ENCODE measurements at regions not wholly inside any gene's neighbourhood (a gene's known extent, or its start where the extent isn't known, plus 50 kb on each side); places are given as distances from the start of the nearest gene placed in this dataset.

GRCh38 chr10:107814865-107815487, 650.5 kb upstream of the SORCS1 start:
- H3K27ac ChIP-seq (ENCODE audit: low read depth, low read length) = no peak overlapping the region
- no peaks in the 10 kb centered on the region for H3K36me3 ChIP-seq (ENCODE audit: insufficient read depth, low read length)
- no peak overlapping the region for H3K4me3 ChIP-seq (ENCODE audit: low read depth, low read length)
- no peaks in the 10 kb centered on the region for H3K4me1 ChIP-seq (ENCODE audit: control insufficient read depth, insufficient read depth, low read length, unreplicated experiment)
- no peaks in the 10 kb centered on the region for H3K27me3 ChIP-seq (ENCODE audit: insufficient read depth, low read length)
- H3K79me2 ChIP-seq (ENCODE audit: control insufficient read depth, insufficient read depth, low read length, unreplicated experiment) = no peaks in the 10 kb centered on the region
- no peak overlapping the region for H2AFZ ChIP-seq (ENCODE audit: low read length, unreplicated experiment)

DNA sequence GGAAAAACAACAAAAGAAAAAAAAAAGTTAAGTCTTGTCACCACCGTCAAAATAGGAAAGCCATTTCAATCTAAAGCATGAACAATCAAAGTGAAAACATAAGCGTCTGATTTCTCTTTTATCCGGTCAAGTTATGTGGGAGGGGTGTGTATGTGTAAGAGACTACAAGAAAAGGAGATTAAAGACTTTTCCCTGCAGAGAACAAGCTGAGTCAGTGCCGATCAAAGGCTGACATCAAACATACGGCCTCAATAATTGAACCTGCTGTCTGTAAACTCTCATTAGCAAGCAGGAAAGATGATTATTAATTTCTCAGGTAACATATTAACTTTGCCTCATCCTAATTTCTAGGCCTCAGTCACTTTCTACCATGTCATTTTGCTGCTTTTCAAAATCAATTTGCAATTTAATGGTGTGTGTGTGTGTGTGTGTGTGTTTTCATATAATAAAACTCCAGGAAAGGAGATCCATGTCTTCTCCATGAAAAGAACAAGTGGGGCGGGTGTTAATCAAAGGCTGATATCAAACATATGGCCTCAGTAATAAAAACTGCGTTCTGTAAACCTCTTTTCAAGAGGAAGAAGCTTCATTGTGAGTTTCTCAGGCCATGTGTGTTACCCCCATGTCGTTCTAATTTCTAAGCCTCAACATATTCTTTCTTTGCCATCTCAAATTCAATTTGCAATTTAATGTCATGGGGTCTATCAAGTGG, 649.1 kb upstream of the SORCS1 start:
- no peak overlapping the region for H3K4me3 ChIP-seq (ENCODE audit: low read depth, low read length)

GRCh38 chr10:107809889-107810288, 645.4 kb upstream of the SORCS1 start:
- no peak overlapping the region for H2AFZ ChIP-seq (ENCODE audit: low read length, unreplicated experiment)
- no peaks in the 10 kb centered on the region for H3K27me3 ChIP-seq (ENCODE audit: insufficient read depth, low read length)
- no peaks in the 10 kb centered on the region for H3K4me1 ChIP-seq (ENCODE audit: control insufficient read depth, insufficient read depth, low read length, unreplicated experiment)
- H3K27ac ChIP-seq (ENCODE audit: low read depth, low read length) = no peak overlapping the region
- no peak overlapping the region for H3K4me3 ChIP-seq (ENCODE audit: low read depth, low read length)
- no peaks in the 10 kb centered on the region for H3K79me2 ChIP-seq (ENCODE audit: control insufficient read depth, insufficient read depth, low read length, unreplicated experiment)
- no peaks in the 10 kb centered on the region for H3K36me3 ChIP-seq (ENCODE audit: insufficient read depth, low read length)

More for the DNA sequence above, 649.1 kb upstream of the SORCS1 start:
- no peaks in the 10 kb centered on the region for H3K36me3 ChIP-seq (ENCODE audit: insufficient read depth, low read length)
- H3K27ac ChIP-seq (ENCODE audit: low read depth, low read length) = no peak overlapping the region
- H3K79me2 ChIP-seq (ENCODE audit: control insufficient read depth, insufficient read depth, low read length, unreplicated experiment) = no peaks in the 10 kb centered on the region
- H2AFZ ChIP-seq (ENCODE audit: low read length, unreplicated experiment) = no peak overlapping the region
- H3K27me3 ChIP-seq (ENCODE audit: insufficient read depth, low read length) = no peaks in the 10 kb centered on the region
- no peaks in the 10 kb centered on the region for H3K4me1 ChIP-seq (ENCODE audit: control insufficient read depth, insufficient read depth, low read length, unreplicated experiment)

DNA sequence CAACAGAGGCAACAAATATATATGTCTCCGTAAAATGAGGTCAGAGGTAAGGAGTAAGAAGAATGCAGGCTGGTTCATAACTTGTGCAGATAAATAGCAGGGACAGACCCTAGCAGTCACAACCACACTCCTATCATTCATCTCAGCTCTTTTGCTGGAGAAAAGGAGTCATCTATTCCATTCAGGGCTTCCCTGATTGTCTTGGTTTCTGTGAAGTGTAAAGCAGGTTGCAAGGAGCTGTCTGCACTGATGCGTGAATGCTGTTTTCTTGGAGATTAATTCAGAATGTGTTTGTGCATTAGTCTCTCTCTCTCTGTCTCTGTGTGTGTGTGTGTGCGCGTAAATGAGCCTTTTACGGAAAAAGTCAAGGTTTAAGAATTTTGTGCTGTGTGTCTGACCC, 643.3 kb upstream of the SORCS1 start:
- Histone ChIP-seq H3K4me1 (ENCODE audit: control insufficient read depth, insufficient read depth, low read length, unreplicated experiment) (no peaks in the 10 kb centered on the region), H3K36me3 (ENCODE audit: insufficient read depth, low read length) (no peaks in the 10 kb centered on the region), H3K27ac (ENCODE audit: low read depth, low read length) (no peak overlapping the region), H3K4me3 (ENCODE audit: low read depth, low read length) (no peak overlapping the region), H3K27me3 (ENCODE audit: insufficient read depth, low read length) (no peaks in the 10 kb centered on the region), H2AFZ (ENCODE audit: low read length, unreplicated experiment) (no peak overlapping the region), H3K79me2 (ENCODE audit: control insufficient read depth, insufficient read depth, low read length, unreplicated experiment) (no peaks in the 10 kb centered on the region)

DNA sequence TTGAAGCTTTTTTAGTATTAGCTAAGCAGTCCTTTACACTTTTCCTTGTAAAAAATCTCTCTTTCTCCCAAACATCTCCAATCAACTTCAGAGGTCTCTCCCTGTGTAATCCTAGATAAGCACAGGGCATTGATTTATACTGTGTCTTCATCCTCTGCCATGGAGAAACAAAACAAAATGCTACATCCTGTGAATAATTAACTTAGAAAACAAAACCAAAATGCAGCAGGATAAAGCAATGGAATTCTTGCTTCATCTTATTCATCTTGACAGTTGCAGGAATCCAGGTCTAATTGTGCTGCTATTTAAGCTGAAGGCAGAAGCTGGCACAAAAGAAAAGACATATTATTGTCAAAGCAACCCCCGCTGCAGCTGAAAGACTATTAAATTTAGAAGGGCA, 641.5 kb upstream of the SORCS1 start:
- Histone ChIP-seq H3K4me3 (ENCODE audit: low read depth, low read length) (no peak overlapping the region), H3K79me2 (ENCODE audit: control insufficient read depth, insufficient read depth, low read length, unreplicated experiment) (no peaks in the 10 kb centered on the region), H3K27me3 (ENCODE audit: insufficient read depth, low read length) (no peaks in the 10 kb centered on the region), H3K27ac (ENCODE audit: low read depth, low read length) (no peak overlapping the region), H2AFZ (ENCODE audit: low read length, unreplicated experiment) (no peak overlapping the region), H3K4me1 (ENCODE audit: control insufficient read depth, insufficient read depth, low read length, unreplicated experiment) (no peaks in the 10 kb centered on the region), H3K36me3 (ENCODE audit: insufficient read depth, low read length) (no peaks in the 10 kb centered on the region)

GRCh38 chr10:107803546-107803945, 639.0 kb upstream of the SORCS1 start:
- Histone ChIP-seq H3K27ac (ENCODE audit: low read depth, low read length) (no peak overlapping the region), H3K36me3 (ENCODE audit: insufficient read depth, low read length) (no peaks in the 10 kb centered on the region), H3K4me1 (ENCODE audit: control insufficient read depth, insufficient read depth, low read length, unreplicated experiment) (no peaks in the 10 kb centered on the region), H3K4me3 (ENCODE audit: low read depth, low read length) (no peak overlapping the region), H2AFZ (ENCODE audit: low read length, unreplicated experiment) (no peak overlapping the region), H3K79me2 (ENCODE audit: control insufficient read depth, insufficient read depth, low read length, unreplicated experiment) (no peaks in the 10 kb centered on the region), H3K27me3 (ENCODE audit: insufficient read depth, low read length) (no peaks in the 10 kb centered on the region)

- Histone ChIP-seq H3K79me2 (ENCODE audit: control insufficient read depth, insufficient read depth, low read length, unreplicated experiment) (no peaks in the 10 kb centered on the region), H3K4me3 (ENCODE audit: low read depth, low read length) (no peak overlapping the region), H3K27me3 (ENCODE audit: insufficient read depth, low read length) (no peaks in the 10 kb centered on the region), H2AFZ (ENCODE audit: low read length, unreplicated experiment) (no peak overlapping the region), H3K36me3 (ENCODE audit: insufficient read depth, low read length) (no peaks in the 10 kb centered on the region), H3K4me1 (ENCODE audit: control insufficient read depth, insufficient read depth, low read length, unreplicated experiment) (no peaks in the 10 kb centered on the region), H3K27ac (ENCODE audit: low read depth, low read length) (no peak overlapping the region)
Measured at GRCh38 chr10:107800061-107800460, 635.6 kb upstream of the SORCS1 start.

- H2AFZ ChIP-seq (ENCODE audit: low read length, unreplicated experiment) = no peak overlapping the region
Measured at GRCh38 chr10:107790271-107790670, 625.8 kb upstream of the SORCS1 start.

GRCh38 chr10:107771066-107771465, 606.6 kb upstream of the SORCS1 start:
- Histone ChIP-seq H3K27me3 (ENCODE audit: insufficient read depth, low read length) (no peaks in the 10 kb centered on the region), H3K4me3 (ENCODE audit: low read depth, low read length) (no peak overlapping the region), H3K4me1 (ENCODE audit: control insufficient read depth, insufficient read depth, low read length, unreplicated experiment) (no peaks in the 10 kb centered on the region), H2AFZ (ENCODE audit: low read length, unreplicated experiment) (no peak overlapping the region), H3K36me3 (ENCODE audit: insufficient read depth, low read length) (no peaks in the 10 kb centered on the region), H3K27ac (ENCODE audit: low read depth, low read length) (no peak overlapping the region), H3K79me2 (ENCODE audit: control insufficient read depth, insufficient read depth, low read length, unreplicated experiment) (no peaks in the 10 kb centered on the region)

More at GRCh38 chr10:107790271-107790670, 625.8 kb upstream of the SORCS1 start:
- Histone ChIP-seq H3K27ac (ENCODE audit: low read depth, low read length) (no peak overlapping the region), H3K4me3 (ENCODE audit: low read depth, low read length) (no peak overlapping the region), H3K27me3 (ENCODE audit: insufficient read depth, low read length) (no peaks in the 10 kb centered on the region), H3K36me3 (ENCODE audit: insufficient read depth, low read length) (no peaks in the 10 kb centered on the region), H3K4me1 (ENCODE audit: control insufficient read depth, insufficient read depth, low read length, unreplicated experiment) (no peaks in the 10 kb centered on the region), H3K79me2 (ENCODE audit: control insufficient read depth, insufficient read depth, low read length, unreplicated experiment) (no peaks in the 10 kb centered on the region)

DNA sequence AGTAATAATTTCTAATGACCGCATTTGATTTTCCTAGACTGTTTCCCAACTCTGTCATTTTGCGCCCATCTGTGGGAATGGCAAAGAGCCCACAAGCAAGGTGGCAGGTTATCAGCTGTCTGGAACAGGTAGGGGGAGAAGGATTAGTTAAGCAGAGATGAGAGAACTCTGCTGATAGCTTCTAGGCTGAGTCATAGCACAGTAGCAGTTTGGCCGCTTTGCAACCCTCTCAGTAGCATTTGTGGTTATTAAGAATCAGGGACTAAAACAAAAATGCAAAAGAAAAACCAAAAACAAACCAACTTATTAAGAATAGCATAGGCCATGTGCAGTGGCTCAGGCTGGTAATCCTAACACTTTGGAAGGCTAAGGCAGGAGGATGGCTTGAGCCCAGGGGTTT, 602.7 kb upstream of the SORCS1 start:
- H2AFZ ChIP-seq (ENCODE audit: low read length, unreplicated experiment) = no peak overlapping the region
- no peaks in the 10 kb centered on the region for H3K4me1 ChIP-seq (ENCODE audit: control insufficient read depth, insufficient read depth, low read length, unreplicated experiment)
- no peaks in the 10 kb centered on the region for H3K27me3 ChIP-seq (ENCODE audit: insufficient read depth, low read length)
- no peak overlapping the region for H3K27ac ChIP-seq (ENCODE audit: low read depth, low read length)
- H3K79me2 ChIP-seq (ENCODE audit: control insufficient read depth, insufficient read depth, low read length, unreplicated experiment) = no peaks in the 10 kb centered on the region
- H3K4me3 ChIP-seq (ENCODE audit: low read depth, low read length) = no peak overlapping the region
- no peaks in the 10 kb centered on the region for H3K36me3 ChIP-seq (ENCODE audit: insufficient read depth, low read length)

DNA sequence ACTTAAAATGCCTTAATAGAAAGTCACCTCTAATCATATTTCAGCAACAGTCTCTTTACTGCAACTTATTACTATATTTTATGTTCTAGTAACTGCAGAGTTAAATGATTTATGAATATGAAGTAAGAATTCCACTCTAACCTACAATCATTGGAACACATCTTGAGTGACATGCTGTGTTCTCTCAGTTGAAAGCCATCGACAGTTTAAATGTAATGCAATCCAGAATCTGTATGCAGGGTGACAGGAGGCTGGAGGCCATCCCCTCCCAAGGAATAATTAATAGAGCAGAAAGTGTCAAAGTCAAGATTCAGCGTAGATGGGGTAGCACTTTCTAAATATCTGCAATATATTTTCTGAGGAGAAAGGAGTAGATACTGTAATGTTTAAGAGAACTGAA, 590.3 kb upstream of the SORCS1 start:
- Histone ChIP-seq H3K4me1 (ENCODE audit: control insufficient read depth, insufficient read depth, low read length, unreplicated experiment) (no peaks in the 10 kb centered on the region), H3K27me3 (ENCODE audit: insufficient read depth, low read length) (no peaks in the 10 kb centered on the region), H3K79me2 (ENCODE audit: control insufficient read depth, insufficient read depth, low read length, unreplicated experiment) (no peaks in the 10 kb centered on the region), H2AFZ (ENCODE audit: low read length, unreplicated experiment) (no peak overlapping the region), H3K4me3 (ENCODE audit: low read depth, low read length) (no peak overlapping the region), H3K36me3 (ENCODE audit: insufficient read depth, low read length) (no peaks in the 10 kb centered on the region), H3K27ac (ENCODE audit: low read depth, low read length) (no peak overlapping the region)
